Caco-2 (cell line): ENCODE measurements at regions not wholly inside any gene's neighbourhood (a gene's known extent, or its start where the extent isn't known, plus 50 kb on each side); places are given as distances from the start of the nearest gene placed in this dataset.
"Not testable (repeated sequence)": the region's sequence is repeated elsewhere in the genome, so short reads cannot be mapped to it uniquely, and the experiment has no call there.

Source experiments
- BruUV-seq: library from RNA; stranded (reverse); fragments of 400-500 nt; replicated peaks from 2 replicates; lab custom pipeline; 2021; lab: Mats Ljungman, UMichigan
- CTCF ChIA-PET: fragments of 300-600 bp; sonication (Branson Sonifier 250); formaldehyde crosslinking; loops from one replicate; lab custom pipeline; 2022; ENCODE audit warnings: antibody characterized with exemption; lab: Charles Lee
- POLR2A ChIA-PET: fragments of 300-600 bp; sonication (Branson Sonifier 250); formaldehyde crosslinking; loops from one replicate; lab custom pipeline; 2022; ENCODE audit warnings: antibody characterized with exemption; lab: Charles Lee
- DNase-seq, 2 experiments: peaks; one replicate each; pipeline versions ENCODE4 v3.0.0 to v3.0.0-alpha.2; 2020 to 2022
- H3K27me3 ChIP-seq: replicated peaks from 2 replicates; pipeline ENCODE4 v1.6.0; 2011; ENCODE audit warnings: low read length; ENCODE audit not compliant: control insufficient read depth, insufficient read depth
- H3K36me3 ChIP-seq: 2 replicates; pipeline ENCODE4 v1.5.1; 2011; ENCODE audit warnings: low read length; ENCODE audit not compliant: control insufficient read depth, insufficient read depth
- H3K4me1 ChIP-seq: fragments of 250-450 bp; sonication (Bioruptor Pico); 2 replicates; pipeline ENCODE4 v1.5.1; 2020; ENCODE audit warnings: mild to moderate bottlenecking
- H3K4me3 ChIP-seq: 2 replicates; pipeline ENCODE4 v1.5.1; 2011; ENCODE audit warnings: low read depth, mild to moderate bottlenecking, control low read depth, low read length
- H3K9me3 ChIP-seq: fragments of 250-450 bp; sonication (Bioruptor Pico); 2 replicates; pipeline ENCODE4 v1.5.1; 2020; ENCODE audit warnings: mild to moderate bottlenecking, moderate library complexity
- H3K27ac Mint-ChIP-seq: one replicate; pipeline ENCODE4 v1.8.0; 2022; ENCODE audit warnings: mixed read lengths; ENCODE audit not compliant: unreplicated experiment
- H3K27me3 Mint-ChIP-seq: one replicate; pipeline ENCODE4 v1.8.0; 2022; ENCODE audit warnings: mixed read lengths; ENCODE audit not compliant: insufficient read depth, unreplicated experiment
- H3K36me3 Mint-ChIP-seq: one replicate; pipeline ENCODE4 v1.8.0; 2022; ENCODE audit warnings: mild to moderate bottlenecking, mixed read lengths; ENCODE audit not compliant: insufficient read depth, unreplicated experiment
- H3K4me1 Mint-ChIP-seq: one replicate; pipeline ENCODE4 v1.8.0; 2022; ENCODE audit warnings: low read depth, mixed read lengths; ENCODE audit not compliant: unreplicated experiment
- H3K4me3 Mint-ChIP-seq: one replicate; pipeline ENCODE4 v1.8.0; 2022; ENCODE audit warnings: mild to moderate bottlenecking, moderate library complexity, mixed read lengths; ENCODE audit not compliant: unreplicated experiment
- H3K9me3 Mint-ChIP-seq: one replicate; pipeline ENCODE4 v1.8.0; 2022; ENCODE audit warnings: mixed read lengths; ENCODE audit not compliant: unreplicated experiment
- CTCF ChIP-seq, 2 experiments: fragments of 200-600 bp in 1 of 2; IDR thresholded peaks; 1 replicate in 1 of 2; 2 replicates in 1 of 2; pipeline versions ENCODE4 v1.5.1 to v1.8.0; 2011 to 2022; ENCODE audit warnings: antibody characterized with exemption in 1 of 2, control low read depth in 1 of 2, inconsistent platforms in 1 of 2, low read depth in 1 of 2, low read length in 1 of 2, mild to moderate bottlenecking in 1 of 2, moderate library complexity in 1 of 2; ENCODE audit not compliant: insufficient read depth in 1 of 2, severe bottlenecking in 1 of 2, unreplicated experiment in 1 of 2
- intact Hi-C: fragments of 100-400 bp; cut with micrococcal nuclease; formaldehyde crosslinking; loops from one replicate; pipeline ENCODE4 v1.10.0; 2022; ENCODE audit not compliant: unreplicated experiment

GRCh38 chr14:26282578-26282977, 315.3 kb downstream of the NOVA1 start:
- ChIA-PET CTCF (no interaction called here), POLR2A (no interaction called here)

GRCh38 chr14:26282011-26282410, 315.8 kb downstream of the NOVA1 start:
- BruUV-seq, H3K36me3 ChIP-seq, H3K4me3 ChIP-seq, H3K4me3 Mint-ChIP-seq, intact Hi-C loops, DNase-seq, CTCF ChIA-PET, H3K27me3 ChIP-seq, POLR2A ChIA-PET, H3K27me3 Mint-ChIP-seq, H3K9me3 ChIP-seq: not testable (repeated sequence)
- H3K9me3 Mint-ChIP-seq = peaks cover 12% of the 10 kb centered on the region
- peak overlapping the region; percentile 81 for H3K27ac Mint-ChIP-seq
- peaks cover 17% of the 10 kb centered on the region for H3K4me1 ChIP-seq
- H3K4me1 Mint-ChIP-seq = peaks cover 21% of the 10 kb centered on the region
- H3K36me3 Mint-ChIP-seq = peaks cover 13% of the 10 kb centered on the region

More at GRCh38 chr14:26282578-26282977, 315.3 kb downstream of the NOVA1 start:
- peaks cover 13% of the 10 kb centered on the region for H3K36me3 Mint-ChIP-seq
- no peaks in the 10 kb centered on the region for H3K27me3 Mint-ChIP-seq
- Histone ChIP-seq H3K4me3 (no peak overlapping the region), H3K4me1 (peaks cover 17% of the 10 kb centered on the region), H3K27me3 (no peaks in the 10 kb centered on the region), H3K9me3 (no peaks in the 10 kb centered on the region), H3K36me3 (no peaks in the 10 kb centered on the region)
- DNase-seq = no peak
- H3K27ac Mint-ChIP-seq = peak overlapping the region; percentile 81
- peaks cover 12% of the 10 kb centered on the region for H3K9me3 Mint-ChIP-seq
- intact Hi-C loops = no loop called here
- TF ChIP-seq CTCF (IDR thresholded peaks at IDR 0.05; ENCODE audit: insufficient read depth in 1 of 2, low read depth in 1 of 2, low read length in 1 of 2, severe bottlenecking in 1 of 2, unreplicated experiment in 1 of 2) = no peak
- H3K4me3 Mint-ChIP-seq = no peak overlapping the region
- BruUV-seq = no TSS peak
- peaks cover 21% of the 10 kb centered on the region for H3K4me1 Mint-ChIP-seq

- ChIA-PET CTCF (no interaction called here), POLR2A (no interaction called here)
- H3K27ac Mint-ChIP-seq = peak overlapping the region; percentile 81
- Histone ChIP-seq H3K4me1 (peaks cover 17% of the 10 kb centered on the region), H3K4me3 (no peak overlapping the region), H3K36me3 (no peaks in the 10 kb centered on the region), H3K9me3 (no peaks in the 10 kb centered on the region), H3K27me3 (no peaks in the 10 kb centered on the region)
- no TSS peak for BruUV-seq
- peak; percentile 50 to 57 for DNase-seq
- H3K36me3 Mint-ChIP-seq = peaks cover 13% of the 10 kb centered on the region
- intact Hi-C loops = no loop called here
- TF ChIP-seq CTCF (IDR thresholded peaks at IDR 0.05; ENCODE audit: insufficient read depth in 1 of 2, low read depth in 1 of 2, low read length in 1 of 2, severe bottlenecking in 1 of 2, unreplicated experiment in 1 of 2) = no peak
- no peaks in the 10 kb centered on the region for H3K27me3 Mint-ChIP-seq
- H3K4me3 Mint-ChIP-seq = no peak overlapping the region
- H3K9me3 Mint-ChIP-seq = peaks cover 12% of the 10 kb centered on the region
- peaks cover 21% of the 10 kb centered on the region for H3K4me1 Mint-ChIP-seq
Observed at GRCh38 chr14:26281280-26281998, 316.4 kb downstream of the NOVA1 start.
